Body of pancreas (tissue), 4 donors: ENCODE measurements at regions not wholly inside any gene's neighbourhood (a gene's known extent, or its start where the extent isn't known, plus 50 kb on each side); places are given as distances from the start of the nearest gene placed in this dataset.

ENCODE experiments used
- ATAC-seq: fragments of 150-250 bp; one replicate; pipeline ENCODE4 v1.9.1; 2016
- DNase-seq, 4 donors: peaks; one replicate each; pipeline ENCODE4 v3.0.0-alpha.2; 2019
- H3K27ac ChIP-seq, 4 donors: fragments of 200-600 bp; sonication (generic); 1 replicate in 3 of 4; 2 replicates in 1 of 4; pipeline versions ENCODE4 v1.5.1 to v1.6.1; 2016 to 2019; ENCODE audit warnings: mild to moderate bottlenecking in 1 of 4, mixed read lengths in 1 of 4, moderate library complexity in 1 of 4
- H3K27me3 ChIP-seq, 2 donors: fragments of 200-600 bp; sonication (generic); one replicate each; pipeline ENCODE4 v1.6.0; 2016; ENCODE audit warnings: mild to moderate bottlenecking in 1 of 2
- H3K36me3 ChIP-seq, 2 donors: fragments of 200-600 bp; sonication (generic); replicated peaks in 1 of 2; 2 replicates each; pipeline ENCODE4 v1.5.1; 2016; ENCODE audit warnings: low read depth in 2 of 2; ENCODE audit not compliant: insufficient read depth in 1 of 2
- H3K4me1 ChIP-seq: fragments of 200-600 bp; sonication (generic); one replicate; pipeline ENCODE4 v1.6.0; 2016
- H3K4me3 ChIP-seq, 2 donors: fragments of 200-600 bp; sonication (generic); 1 replicate in 1 of 2; 2 replicates in 1 of 2; pipeline ENCODE4 v1.5.1; 2016 to 2019
- H3K9me3 ChIP-seq, 3 donors: fragments of 200-600 bp; sonication (generic); 1 replicate in 2 of 3; 2 replicates in 1 of 3; pipeline ENCODE4 v1.5.1; 2016
- POLR2A ChIP-seq, 3 donors: fragments of 450-650 bp; IDR thresholded peaks; one replicate each; pipeline ENCODE4 v1.6.1; 2016; ENCODE audit warnings: antibody characterized with exemption in 3 of 3, mild to moderate bottlenecking in 2 of 3
- WGBS, 2 donors: methylation state at CpG; one replicate each; pipeline ENCODE4 v1.1.5; 2017; 5-methylcytosine and 5-hydroxymethylcytosine counted together
- intact Hi-C: fragments of 100-400 bp; cut with DNase I; formaldehyde crosslinking; loops from one replicate; pipeline ENCODE4 v1.15.1; 2023
- TF ChIP-seq, protein P1 (sequence below), 7 experiments: fragments of 450-650 bp in 4 of 7; fragments of 200-600 bp in 3 of 7; sonication (generic) in 3 of 7; IDR thresholded peaks; one replicate each; pipeline ENCODE4 v1.5.1; 2016 to 2019; ENCODE audit warnings: antibody characterized with exemption in 7 of 7

DNA sequence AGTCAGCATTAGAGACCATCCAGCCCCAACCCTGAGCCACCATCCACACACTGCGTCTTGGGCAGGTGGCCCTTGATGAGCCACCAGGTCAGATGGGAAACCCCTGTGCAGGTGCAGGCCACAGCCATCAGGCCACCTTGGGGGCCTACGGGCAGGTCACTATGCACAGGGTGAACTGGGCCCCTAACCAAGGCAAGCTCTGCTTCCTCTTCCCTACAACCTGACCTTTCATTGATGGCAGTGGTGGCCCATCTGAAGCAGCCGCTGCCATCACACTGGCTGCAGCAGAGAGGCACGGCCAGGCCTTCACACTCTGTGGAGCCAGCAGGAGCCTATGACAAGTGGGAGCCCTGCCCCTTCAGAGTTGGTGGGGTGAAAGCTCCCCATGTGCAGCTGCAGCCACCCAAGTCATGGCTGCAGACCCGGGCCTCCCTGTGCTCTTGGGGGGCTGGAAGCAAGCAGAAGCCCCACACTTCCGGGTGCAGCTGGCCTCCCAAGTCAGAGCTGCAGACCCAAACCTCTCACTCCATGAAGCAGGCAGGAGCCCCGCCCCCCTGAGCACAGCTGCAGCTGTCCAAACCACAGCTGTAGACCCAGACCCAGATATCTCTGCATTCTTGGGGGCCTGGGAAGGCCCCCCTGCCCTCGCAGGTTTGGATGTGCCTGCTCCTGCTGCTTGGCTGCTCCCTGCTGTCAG is 681.5 kb downstream of the MATN1 start:
- no peak overlapping the region for H3K27ac ChIP-seq
- TF ChIP-seq, protein P1, sequence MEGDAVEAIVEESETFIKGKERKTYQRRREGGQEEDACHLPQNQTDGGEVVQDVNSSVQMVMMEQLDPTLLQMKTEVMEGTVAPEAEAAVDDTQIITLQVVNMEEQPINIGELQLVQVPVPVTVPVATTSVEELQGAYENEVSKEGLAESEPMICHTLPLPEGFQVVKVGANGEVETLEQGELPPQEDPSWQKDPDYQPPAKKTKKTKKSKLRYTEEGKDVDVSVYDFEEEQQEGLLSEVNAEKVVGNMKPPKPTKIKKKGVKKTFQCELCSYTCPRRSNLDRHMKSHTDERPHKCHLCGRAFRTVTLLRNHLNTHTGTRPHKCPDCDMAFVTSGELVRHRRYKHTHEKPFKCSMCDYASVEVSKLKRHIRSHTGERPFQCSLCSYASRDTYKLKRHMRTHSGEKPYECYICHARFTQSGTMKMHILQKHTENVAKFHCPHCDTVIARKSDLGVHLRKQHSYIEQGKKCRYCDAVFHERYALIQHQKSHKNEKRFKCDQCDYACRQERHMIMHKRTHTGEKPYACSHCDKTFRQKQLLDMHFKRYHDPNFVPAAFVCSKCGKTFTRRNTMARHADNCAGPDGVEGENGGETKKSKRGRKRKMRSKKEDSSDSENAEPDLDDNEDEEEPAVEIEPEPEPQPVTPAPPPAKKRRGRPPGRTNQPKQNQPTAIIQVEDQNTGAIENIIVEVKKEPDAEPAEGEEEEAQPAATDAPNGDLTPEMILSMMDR (IDR thresholded peaks at IDR 0.05) = no peak
- TF ChIP-seq POLR2A (IDR thresholded peaks at IDR 0.05) = no peak
- H3K4me3 ChIP-seq = no peak overlapping the region
- ATAC-seq (no peak), DNase-seq (no peak)
- peaks cover 0 to 8% (median 0%) of the 10 kb centered on the region in 3 donors for H3K9me3 ChIP-seq
- H3K36me3 ChIP-seq = no peaks in the 10 kb centered on the region
- no peaks in the 10 kb centered on the region for H3K4me1 ChIP-seq
- no peaks in the 10 kb centered on the region for H3K27me3 ChIP-seq
- WGBS, 2 donors = 82 to 90% methylated on average over 3 to 8 of the region's 8 CpGs
- intact Hi-C loops = no loop called here

- DNase-seq = no peak
Measured at GRCh38 chr1:30040081-30041019, 683.0 kb downstream of the MATN1 start.

DNA sequence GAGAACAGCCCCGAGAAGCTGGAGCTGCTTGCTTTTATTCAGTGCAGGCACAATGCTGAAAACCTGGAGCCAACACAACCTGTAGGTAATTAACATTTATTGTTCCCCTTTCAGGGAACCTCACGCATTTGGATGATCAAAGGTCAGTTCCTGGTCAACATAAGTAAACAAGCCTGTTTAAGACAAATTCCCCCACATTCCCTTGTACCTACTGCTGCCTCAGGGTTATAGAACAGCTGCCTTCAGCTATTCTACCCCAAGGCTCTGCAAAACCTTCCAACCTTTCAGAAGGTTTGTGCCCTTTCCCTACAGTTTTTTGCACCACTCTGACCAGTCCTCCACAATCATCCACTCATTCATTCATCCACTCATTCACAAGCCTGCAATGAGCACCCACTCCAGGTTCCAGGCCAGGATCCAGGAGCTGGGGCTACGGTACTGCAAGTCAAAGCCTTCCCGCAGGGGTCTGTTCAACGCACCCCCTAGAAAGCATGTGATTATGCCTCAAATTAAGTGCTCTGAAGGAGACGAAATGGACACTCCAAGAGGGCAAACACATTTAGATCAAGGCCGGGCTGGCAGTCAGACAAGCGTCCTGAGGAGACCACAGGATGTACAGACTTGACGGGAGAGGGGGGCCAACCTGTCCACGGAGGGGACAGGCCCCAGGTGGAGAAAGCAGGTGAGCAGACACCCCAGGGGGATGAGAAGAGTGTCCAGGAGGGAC is 683.9 kb downstream of the MATN1 start:
- Histone ChIP-seq H3K27ac (no peak overlapping the region), H3K9me3 (peaks cover 0 to 8% (median 0%) of the 10 kb centered on the region in 3 donors)

More at GRCh38 chr1:30040081-30041019, 683.0 kb downstream of the MATN1 start:
- H3K9me3 ChIP-seq = peaks cover 0 to 8% (median 0%) of the 10 kb centered on the region in 3 donors
- TF ChIP-seq, protein P1 (IDR thresholded peaks at IDR 0.05) = no peak
- TF ChIP-seq POLR2A (IDR thresholded peaks at IDR 0.05) = no peak
- ATAC-seq = no peak
- H3K27me3 ChIP-seq = no peaks in the 10 kb centered on the region
- no peaks in the 10 kb centered on the region for H3K36me3 ChIP-seq
- no peak overlapping the region for H3K27ac ChIP-seq
- no peaks in the 10 kb centered on the region for H3K4me1 ChIP-seq
- intact Hi-C loops = no loop called here
- 86% methylated on average over 5 to 8 of the region's 8 CpGs for WGBS, 2 donors
- no peak overlapping the region for H3K4me3 ChIP-seq

More for the DNA sequence above, 683.9 kb downstream of the MATN1 start:
- Histone ChIP-seq H3K36me3 (no peaks in the 10 kb centered on the region), H3K4me1 (no peaks in the 10 kb centered on the region), H3K4me3 (no peak overlapping the region), H3K27me3 (no peaks in the 10 kb centered on the region)
- ATAC-seq (no peak), DNase-seq (no peak)
- 72 to 76% methylated on average over 10 of the region's 10 CpGs for WGBS, 2 donors
- no peak for TF ChIP-seq POLR2A (IDR thresholded peaks at IDR 0.05)
- TF ChIP-seq, protein P1 (IDR thresholded peaks at IDR 0.05) = no peak
- intact Hi-C loops = no loop called here
